ENCODE measurements at regions not wholly inside any gene's neighbourhood (a gene's known extent, or its start where the extent isn't known, plus 50 kb on each side); places are given as distances from the start of the nearest gene placed in this dataset.
A peak's percentile ranks its signal among the peaks of the same experiment; 100 is the strongest.
"Not testable (repeated sequence)": the region's sequence is repeated elsewhere in the genome, so short reads cannot be mapped to it uniquely, and the experiment has no call there.

GRCh38 chr5:30152431-30152830, 1041.1 kb upstream of the CDH6 start:
- no peak for DNase-seq (ENCODE audit: low read depth in 2 of 2)

GRCh38 chr5:30150231-30150630, 1043.3 kb upstream of the CDH6 start:
- no peak for DNase-seq (ENCODE audit: low read depth in 2 of 2)

DNA sequence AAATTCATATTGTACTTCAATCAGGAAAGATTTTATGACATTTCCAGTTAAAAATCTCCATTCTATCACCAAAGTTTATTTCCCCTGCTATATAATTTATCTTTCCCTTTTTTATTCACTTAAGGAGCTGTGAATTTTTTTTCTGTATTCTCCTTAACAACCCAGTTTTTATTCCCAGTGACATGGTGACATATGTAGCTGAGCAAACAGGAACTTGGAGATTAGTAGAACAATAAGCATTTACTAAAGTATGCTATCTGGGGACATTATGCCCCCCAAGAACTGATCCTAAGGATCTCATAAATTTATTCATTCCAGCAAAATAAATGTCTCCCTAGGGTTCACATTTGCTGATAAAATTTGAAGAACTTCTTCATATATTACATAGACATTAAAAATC, 1044.0 kb upstream of the CDH6 start:
- no peak for DNase-seq (ENCODE audit: low read depth in 2 of 2)

DNA sequence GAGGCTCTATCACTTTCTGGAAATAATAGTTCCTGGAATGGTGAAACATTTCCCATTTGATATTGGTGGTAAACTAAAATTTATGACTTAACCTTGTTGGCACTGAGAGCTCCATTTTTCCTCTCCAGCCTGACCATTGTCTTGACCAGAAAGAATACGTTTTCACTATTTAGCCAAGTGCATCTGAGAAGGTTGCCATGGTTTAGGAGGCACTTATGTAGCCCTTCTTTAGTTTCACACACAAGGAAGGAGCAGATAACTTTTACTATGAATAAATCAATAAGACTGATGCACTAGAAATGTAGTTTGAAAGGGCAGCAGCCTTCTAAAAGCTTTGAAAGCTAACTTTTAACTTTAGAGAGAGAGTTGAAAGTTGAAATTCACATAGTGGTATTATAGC, 1045.5 kb upstream of the CDH6 start:
- no peak for DNase-seq (ENCODE audit: low read depth in 2 of 2)

DNA sequence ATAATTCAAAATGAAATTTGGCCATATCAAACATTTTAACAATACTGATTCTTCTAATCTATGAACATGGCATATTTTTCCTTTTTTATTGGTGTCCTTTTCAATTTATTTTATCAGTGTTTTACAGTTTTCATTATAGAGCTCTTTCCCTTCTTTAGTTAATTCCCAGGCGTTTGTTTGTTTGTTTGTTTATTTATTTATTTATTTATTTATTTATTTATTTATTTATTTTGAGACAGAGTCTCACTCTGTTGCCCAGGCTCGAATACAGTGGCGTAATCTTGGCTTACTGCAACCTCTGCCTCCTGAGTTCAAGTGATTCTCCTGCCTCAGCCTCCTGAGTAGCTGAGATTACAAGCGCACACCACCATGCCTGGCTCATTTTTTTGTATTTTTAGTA, 1049.4 kb upstream of the CDH6 start:
- not testable (repeated sequence) for DNase-seq (ENCODE audit: low read depth in 2 of 2)

DNA sequence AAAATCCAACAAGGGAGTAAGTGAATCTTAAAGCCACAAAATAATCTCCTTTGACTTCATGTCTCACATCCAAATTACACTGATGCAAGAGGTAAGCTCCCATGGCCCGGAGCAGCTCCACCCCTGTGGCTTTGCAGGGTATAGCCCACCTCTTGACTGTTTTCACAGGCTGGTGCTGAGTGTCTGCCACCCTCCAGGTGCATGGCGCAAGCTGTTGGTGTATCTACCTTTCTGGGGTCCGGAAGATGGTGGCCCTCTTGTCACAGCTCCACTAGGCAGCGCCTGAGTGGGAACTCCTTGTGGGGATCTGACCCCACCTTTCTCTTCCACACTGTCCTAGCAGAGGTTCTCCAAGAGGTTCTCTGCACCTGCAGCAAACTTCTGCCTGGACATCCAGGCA, 1051.1 kb upstream of the CDH6 start:
- no peak for DNase-seq (ENCODE audit: low read depth in 2 of 2)

GRCh38 chr5:30121043-30121442, 1072.4 kb upstream of the CDH6 start:
- DNase-seq (ENCODE audit: low read depth in 2 of 2), result no peak

GRCh38 chr5:30117135-30117534, 1076.4 kb upstream of the CDH6 start:
- no peak for DNase-seq (ENCODE audit: low read depth in 2 of 2)

GRCh38 chr5:30113542-30113941, 1079.9 kb upstream of the CDH6 start:
- no peak for DNase-seq (ENCODE audit: low read depth in 2 of 2)

GRCh38 chr5:30112867-30113266, 1080.6 kb upstream of the CDH6 start:
- no peak for DNase-seq (ENCODE audit: low read depth in 2 of 2)

- no peak for DNase-seq (ENCODE audit: low read depth in 2 of 2)
Measured at GRCh38 chr5:30108051-30108450, 1085.4 kb upstream of the CDH6 start.

GRCh38 chr5:30106596-30106995, 1086.9 kb upstream of the CDH6 start:
- no peak for DNase-seq (ENCODE audit: low read depth in 2 of 2)

GRCh38 chr5:30104872-30105596, 1088.5 kb upstream of the CDH6 start:
- no peak for DNase-seq (ENCODE audit: low read depth in 2 of 2)

- no peak for DNase-seq (ENCODE audit: low read depth in 2 of 2)
Measured at GRCh38 chr5:30103452-30104202, 1089.9 kb upstream of the CDH6 start.

GRCh38 chr5:30103052-30103451, 1090.4 kb upstream of the CDH6 start:
- DNase-seq (ENCODE audit: low read depth in 2 of 2), result peak; percentile 19 to 29

GRCh38 chr5:30102185-30102584, 1091.3 kb upstream of the CDH6 start:
- DNase-seq (ENCODE audit: low read depth in 2 of 2), result no peak

DNA sequence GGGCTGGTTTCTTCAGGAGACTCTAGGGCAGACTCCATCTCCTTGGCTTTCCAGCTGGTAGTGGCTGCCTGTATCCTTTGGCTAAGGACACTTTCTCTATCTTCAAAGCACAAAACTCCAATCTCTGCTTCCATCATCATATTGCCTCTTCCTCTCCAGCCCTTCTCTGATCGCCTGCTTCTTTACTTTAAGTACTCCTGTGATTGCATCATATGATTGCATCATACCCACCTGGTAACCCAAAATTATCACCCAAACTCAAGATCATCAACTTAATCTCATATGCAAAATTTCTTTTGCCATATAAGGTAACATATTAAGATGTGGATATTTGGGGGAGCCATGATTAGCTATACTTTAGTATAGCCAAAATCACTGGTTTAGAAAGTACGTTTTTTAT, 1092.6 kb upstream of the CDH6 start:
- DNase-seq (ENCODE audit: low read depth in 2 of 2), result no peak

GRCh38 chr5:30100148-30100713, 1093.3 kb upstream of the CDH6 start:
- DNase-seq (ENCODE audit: low read depth in 2 of 2), result no peak

- peak; percentile 3 to 15 for DNase-seq (ENCODE audit: low read depth in 2 of 2)
Measured at GRCh38 chr5:30099634-30100033, 1093.9 kb upstream of the CDH6 start.

GRCh38 chr5:30098940-30099339, 1094.5 kb upstream of the CDH6 start:
- no peak for DNase-seq (ENCODE audit: low read depth in 2 of 2)

DNA sequence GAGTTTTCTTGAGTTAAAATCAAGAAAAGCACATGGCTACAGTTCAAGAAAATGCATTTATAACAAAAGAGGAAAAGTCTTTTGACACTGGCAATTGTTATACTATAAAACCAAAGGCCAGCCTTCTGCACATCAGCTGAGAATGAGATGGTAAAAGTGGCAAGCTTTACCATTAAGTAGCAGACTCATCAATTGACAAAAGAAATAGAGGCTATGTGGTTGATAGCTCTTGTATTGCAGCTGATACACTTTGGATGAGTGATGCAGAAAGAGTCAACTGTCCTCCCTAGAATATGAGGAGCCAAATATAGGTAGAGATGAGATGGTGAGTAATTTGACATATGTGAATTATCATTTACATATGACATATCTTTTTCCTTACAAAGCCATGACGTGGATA, 1100.9 kb upstream of the CDH6 start:
- no peak for DNase-seq (ENCODE audit: low read depth in 2 of 2)

DNA sequence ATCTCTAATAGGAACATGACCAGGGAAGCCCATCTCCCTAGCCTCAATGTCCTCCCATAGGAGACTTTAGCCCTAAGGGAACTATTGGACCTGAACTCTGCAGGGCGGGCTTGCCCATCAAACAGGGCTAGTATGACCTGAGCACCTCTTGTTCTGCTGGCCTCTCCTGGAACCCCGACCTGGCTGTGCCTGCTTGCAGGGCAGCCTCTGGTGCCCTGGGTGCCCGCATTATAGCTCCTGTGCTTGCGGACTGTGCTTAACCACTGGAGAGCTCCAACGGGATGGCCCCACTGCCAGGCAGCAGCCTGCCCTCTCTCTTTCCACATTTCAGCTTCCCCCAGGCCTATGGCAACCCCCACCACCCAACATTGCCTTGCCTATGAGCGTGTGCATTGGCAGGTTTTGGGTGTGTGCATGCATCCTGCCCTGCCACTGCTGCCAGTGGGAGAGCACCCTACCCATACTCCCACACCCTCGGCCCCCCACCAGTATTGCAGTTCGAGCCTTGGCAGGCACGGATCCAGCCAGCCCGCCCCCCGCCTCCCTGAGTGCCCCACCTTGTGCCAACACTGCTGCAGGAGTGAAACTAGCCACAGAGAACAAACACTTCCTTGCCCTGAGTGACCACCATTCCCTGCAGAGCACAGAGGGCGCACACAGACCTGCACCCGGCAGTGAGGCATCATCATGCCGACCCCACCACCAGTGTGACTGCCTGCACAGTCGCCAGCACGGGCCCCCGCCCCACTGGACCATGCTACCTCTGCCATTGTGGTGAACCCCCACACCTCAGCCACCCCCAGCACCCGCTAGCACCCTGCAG, 1123.8 kb upstream of the CDH6 start:
- no peak for DNase-seq (ENCODE audit: low read depth in 2 of 2)
